ENCODE measurements at regions not wholly inside any gene's neighbourhood (a gene's known extent, or its start where the extent isn't known, plus 50 kb on each side); places are given as distances from the start of the nearest gene placed in this dataset.

DNA sequence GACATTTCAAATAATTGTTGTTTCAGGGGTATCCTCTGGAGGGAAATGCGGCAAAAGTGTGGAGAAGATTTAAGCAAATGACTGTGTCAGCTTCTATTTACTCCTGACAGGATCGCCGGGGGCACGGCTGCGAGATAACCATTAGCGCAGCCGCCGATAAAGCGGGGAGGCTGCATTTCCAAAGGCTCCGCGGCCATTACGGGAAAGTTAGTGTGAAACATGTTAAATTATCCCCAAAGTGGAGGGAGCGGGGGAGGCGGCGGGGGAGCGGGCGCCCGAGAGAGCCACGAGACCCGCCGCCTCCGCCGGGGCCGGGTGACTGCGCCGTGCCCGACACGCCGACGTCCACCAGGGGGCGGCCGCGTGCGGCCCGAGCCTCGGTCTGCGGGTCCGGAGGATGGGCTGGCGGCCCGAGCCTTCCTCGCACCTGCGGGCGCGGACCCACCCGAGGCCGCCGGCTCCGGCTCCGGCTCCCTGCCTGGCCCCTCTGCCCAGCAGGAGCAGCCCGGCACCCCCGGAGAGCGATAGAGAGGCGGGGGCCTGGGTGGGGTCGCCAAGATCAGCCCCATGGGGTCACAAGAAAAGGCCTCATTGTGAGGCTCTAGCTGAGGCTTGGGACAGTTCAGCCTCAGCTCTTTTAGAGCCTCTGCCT, 74.4 kb upstream of the PAX2 start:
- TF ChIP-seq CTCF (IDR thresholded peaks at IDR 0.05), result peak in 3 of 4 experiments; percentile 32 to 47 (median 32)
- TF ChIP-seq POLR2A (IDR thresholded peaks at IDR 0.05), result no peak

Measured in uterus (tissue), 2 donors.